T-helper 1 cell treated with Interleukin-12 subunit alpha and Interleukin-12 subunit beta and Interleukin-4 antibody, amounts not matched to agents 30 μg/mL and 1 μg/mL, for 36 hours (primary cell): ENCODE measurements at regions not wholly inside any gene's neighbourhood (a gene's known extent, or its start where the extent isn't known, plus 50 kb on each side); places are given as distances from the start of the nearest gene placed in this dataset.

ENCODE experiments used
- H3K27ac Mint-ChIP-seq: one replicate; pipeline ENCODE4 v1.8.0; 2021; ENCODE audit warnings: mild to moderate bottlenecking, mixed read lengths
- H3K27me3 Mint-ChIP-seq: one replicate; pipeline ENCODE4 v1.8.0; 2021; ENCODE audit warnings: low read depth, mixed read lengths
- H3K36me3 Mint-ChIP-seq: one replicate; pipeline ENCODE4 v1.8.0; 2021; ENCODE audit warnings: low read depth, mixed read lengths
- H3K4me1 Mint-ChIP-seq: one replicate; pipeline ENCODE4 v1.8.0; 2021; ENCODE audit warnings: low read depth, mixed read lengths
- H3K4me3 Mint-ChIP-seq: one replicate; pipeline ENCODE4 v1.8.0; 2021; ENCODE audit warnings: mild to moderate bottlenecking, moderate library complexity, mixed read lengths
- H3K9me3 Mint-ChIP-seq: one replicate; pipeline ENCODE4 v1.8.0; 2021; ENCODE audit warnings: mixed read lengths

DNA sequence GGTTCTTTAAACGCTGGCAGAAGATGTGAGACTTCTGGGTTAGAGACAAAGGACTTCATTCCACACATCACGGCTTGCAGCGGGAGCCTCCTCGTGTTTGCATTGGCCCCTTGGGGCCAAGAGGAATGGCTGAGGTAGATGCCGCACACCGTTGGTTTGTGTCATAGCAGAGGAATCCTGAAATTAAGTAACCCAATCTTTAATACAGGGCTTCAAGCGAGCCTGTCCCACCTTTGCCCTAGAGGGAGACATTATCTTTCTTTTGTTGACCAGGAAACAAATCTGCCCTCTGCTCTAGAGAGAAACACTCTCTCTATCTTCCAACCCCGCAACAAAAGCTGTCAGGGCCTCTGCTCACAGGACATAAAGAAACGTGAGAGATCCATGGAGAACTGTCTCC lies 277.5 kb upstream of the ZFP64 start:
- no peaks in the 10 kb centered on the region for H3K36me3 Mint-ChIP-seq
- H3K4me1 Mint-ChIP-seq = no peaks in the 10 kb centered on the region
- no peaks in the 10 kb centered on the region for H3K27me3 Mint-ChIP-seq
- H3K9me3 Mint-ChIP-seq = peaks cover 3% of the 10 kb centered on the region
- no peak overlapping the region for H3K27ac Mint-ChIP-seq
- no peak overlapping the region for H3K4me3 Mint-ChIP-seq

- no peak overlapping the region for H3K27ac Mint-ChIP-seq
- no peaks in the 10 kb centered on the region for H3K36me3 Mint-ChIP-seq
- peaks cover 5% of the 10 kb centered on the region for H3K27me3 Mint-ChIP-seq
- peaks cover 3% of the 10 kb centered on the region for H3K9me3 Mint-ChIP-seq
- no peaks in the 10 kb centered on the region for H3K4me1 Mint-ChIP-seq
- no peak overlapping the region for H3K4me3 Mint-ChIP-seq
These were observed 274.4 kb upstream of the ZFP64 start for GRCh38 chr20:52465991-52466390.

- no peaks in the 10 kb centered on the region for H3K36me3 Mint-ChIP-seq
- H3K27ac Mint-ChIP-seq = no peak overlapping the region
These were observed 270.0 kb upstream of the ZFP64 start for GRCh38 chr20:52461582-52461981.

GRCh38 chr20:52459150-52459549 lies 267.6 kb upstream of the ZFP64 start:
- Mint-ChIP-seq H3K9me3 (no peaks in the 10 kb centered on the region), H3K36me3 (no peaks in the 10 kb centered on the region), H3K4me1 (no peaks in the 10 kb centered on the region), H3K4me3 (no peak overlapping the region), H3K27me3 (peaks cover 5% of the 10 kb centered on the region), H3K27ac (no peak overlapping the region)

More at GRCh38 chr20:52461582-52461981, 270.0 kb upstream of the ZFP64 start:
- Mint-ChIP-seq H3K4me1 (no peaks in the 10 kb centered on the region), H3K4me3 (no peak overlapping the region), H3K27me3 (peaks cover 5% of the 10 kb centered on the region), H3K9me3 (no peaks in the 10 kb centered on the region)

DNA sequence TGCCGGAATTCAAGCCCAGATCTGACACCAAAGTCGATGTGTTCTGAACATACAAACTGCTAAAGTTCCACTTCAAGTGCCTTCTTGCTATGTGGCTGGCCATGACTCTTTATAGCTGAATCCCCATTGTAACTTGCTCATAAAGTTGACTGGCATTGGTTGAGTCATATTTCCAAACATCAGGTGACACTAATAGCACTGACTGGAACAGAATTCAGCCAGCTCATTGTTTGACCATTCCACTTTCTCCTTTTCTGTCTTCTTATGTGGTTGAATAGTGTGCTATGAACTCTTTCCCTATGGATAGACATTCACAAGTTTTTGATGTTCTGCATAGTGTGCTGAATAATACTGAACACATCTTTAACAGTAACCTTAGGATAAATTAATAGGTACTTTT lies 266.2 kb upstream of the ZFP64 start:
- no peaks in the 10 kb centered on the region for H3K36me3 Mint-ChIP-seq
- no peaks in the 10 kb centered on the region for H3K4me1 Mint-ChIP-seq
- no peak overlapping the region for H3K4me3 Mint-ChIP-seq
- H3K27ac Mint-ChIP-seq = no peak overlapping the region
- H3K27me3 Mint-ChIP-seq = peaks cover 5% of the 10 kb centered on the region
- H3K9me3 Mint-ChIP-seq = peaks cover 2% of the 10 kb centered on the region

GRCh38 chr20:52454660-52455059 lies 263.1 kb upstream of the ZFP64 start:
- no peak overlapping the region for H3K4me3 Mint-ChIP-seq

GRCh38 chr20:52448513-52449232 lies 257.1 kb upstream of the ZFP64 start:
- H3K36me3 Mint-ChIP-seq = no peaks in the 10 kb centered on the region
- H3K27me3 Mint-ChIP-seq = no peaks in the 10 kb centered on the region
- no peaks in the 10 kb centered on the region for H3K4me1 Mint-ChIP-seq
- no peak overlapping the region for H3K4me3 Mint-ChIP-seq
- H3K9me3 Mint-ChIP-seq = peaks cover 3% of the 10 kb centered on the region
- H3K27ac Mint-ChIP-seq = no peak overlapping the region

More at GRCh38 chr20:52454660-52455059, 263.1 kb upstream of the ZFP64 start:
- peaks cover 3% of the 10 kb centered on the region for H3K9me3 Mint-ChIP-seq
- H3K4me1 Mint-ChIP-seq = no peaks in the 10 kb centered on the region
- H3K27ac Mint-ChIP-seq = no peak overlapping the region
- H3K27me3 Mint-ChIP-seq = no peaks in the 10 kb centered on the region
- H3K36me3 Mint-ChIP-seq = no peaks in the 10 kb centered on the region

GRCh38 chr20:52447225-52447551 lies 255.6 kb upstream of the ZFP64 start:
- Mint-ChIP-seq H3K27ac (no peak overlapping the region), H3K4me3 (no peak overlapping the region), H3K27me3 (peaks cover 3% of the 10 kb centered on the region), H3K9me3 (no peaks in the 10 kb centered on the region), H3K36me3 (no peaks in the 10 kb centered on the region), H3K4me1 (no peaks in the 10 kb centered on the region)

DNA sequence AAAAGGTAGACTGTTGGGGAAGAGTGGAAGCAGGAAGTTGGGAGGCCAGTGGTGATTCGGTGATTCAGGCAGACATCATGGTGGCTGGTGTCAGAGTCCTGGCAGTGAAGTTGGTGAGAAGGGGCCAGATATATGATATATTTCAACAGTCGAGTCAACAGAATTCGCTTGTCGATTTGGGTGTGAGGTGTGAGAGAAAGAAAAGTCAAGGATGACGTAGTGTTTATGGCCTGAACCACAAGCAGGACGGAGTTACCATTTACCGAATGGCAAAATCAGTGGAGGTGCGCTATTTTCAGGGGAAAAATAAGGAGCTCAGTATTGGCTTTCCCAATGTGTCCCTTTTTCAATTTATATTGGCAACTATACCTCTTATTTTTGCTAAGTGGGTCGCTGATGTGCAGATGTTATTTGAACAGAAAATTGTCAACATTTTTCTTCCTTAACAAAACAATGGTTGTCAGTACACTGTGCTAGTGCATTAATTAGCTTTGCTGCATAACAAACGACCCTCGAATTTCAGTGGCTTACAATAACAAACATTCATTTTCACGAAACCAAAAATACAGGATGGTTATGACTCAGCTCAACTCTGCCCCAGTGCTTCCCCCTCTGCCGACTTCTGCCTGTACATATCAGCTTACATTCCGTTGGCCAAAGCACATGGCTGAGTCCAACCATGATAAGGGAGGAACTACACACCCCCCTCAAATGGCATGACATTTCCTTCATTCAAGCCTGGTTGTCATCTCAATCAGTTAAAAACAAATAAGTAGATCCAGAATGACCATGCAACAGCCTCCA lies 255.0 kb upstream of the ZFP64 start:
- H3K36me3 Mint-ChIP-seq = no peaks in the 10 kb centered on the region
- H3K4me1 Mint-ChIP-seq = no peaks in the 10 kb centered on the region
- H3K27ac Mint-ChIP-seq = no peak overlapping the region
- H3K9me3 Mint-ChIP-seq = no peaks in the 10 kb centered on the region
- no peak overlapping the region for H3K4me3 Mint-ChIP-seq
- peaks cover 5% of the 10 kb centered on the region for H3K27me3 Mint-ChIP-seq

- Mint-ChIP-seq H3K4me1 (no peaks in the 10 kb centered on the region), H3K4me3 (no peak overlapping the region), H3K36me3 (no peaks in the 10 kb centered on the region), H3K27ac (no peak overlapping the region), H3K27me3 (peaks cover 7% of the 10 kb centered on the region), H3K9me3 (no peaks in the 10 kb centered on the region)
These were observed 252.9 kb upstream of the ZFP64 start for GRCh38 chr20:52444455-52444854.

- Mint-ChIP-seq H3K36me3 (no peaks in the 10 kb centered on the region), H3K27ac (no peak overlapping the region), H3K4me3 (no peak overlapping the region), H3K4me1 (no peaks in the 10 kb centered on the region), H3K27me3 (peaks cover 7% of the 10 kb centered on the region), H3K9me3 (no peaks in the 10 kb centered on the region)
These were observed 252.3 kb upstream of the ZFP64 start for GRCh38 chr20:52443874-52444273.

DNA sequence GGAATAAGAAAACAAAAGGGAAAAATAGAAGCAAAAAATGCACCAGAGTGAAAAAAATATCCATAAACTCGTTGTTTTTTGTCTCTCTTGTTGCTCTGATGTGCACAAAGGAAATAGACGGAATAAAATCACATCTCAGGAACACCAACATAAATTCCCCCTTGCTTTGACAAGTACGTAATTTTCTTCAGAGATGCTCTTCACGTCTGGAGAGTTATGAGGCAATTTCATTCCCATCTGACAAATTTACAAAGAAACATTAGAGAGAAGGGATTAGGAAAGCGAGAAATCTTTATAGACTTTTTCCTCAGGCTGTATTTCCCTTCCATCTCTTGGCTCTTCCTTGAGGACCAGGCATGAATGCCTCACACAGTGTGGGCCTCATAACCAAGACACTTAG lies 250.1 kb upstream of the ZFP64 start:
- Mint-ChIP-seq H3K27me3 (peaks cover 7% of the 10 kb centered on the region), H3K9me3 (no peaks in the 10 kb centered on the region), H3K36me3 (no peaks in the 10 kb centered on the region), H3K27ac (no peak overlapping the region), H3K4me1 (no peaks in the 10 kb centered on the region), H3K4me3 (no peak overlapping the region)

DNA sequence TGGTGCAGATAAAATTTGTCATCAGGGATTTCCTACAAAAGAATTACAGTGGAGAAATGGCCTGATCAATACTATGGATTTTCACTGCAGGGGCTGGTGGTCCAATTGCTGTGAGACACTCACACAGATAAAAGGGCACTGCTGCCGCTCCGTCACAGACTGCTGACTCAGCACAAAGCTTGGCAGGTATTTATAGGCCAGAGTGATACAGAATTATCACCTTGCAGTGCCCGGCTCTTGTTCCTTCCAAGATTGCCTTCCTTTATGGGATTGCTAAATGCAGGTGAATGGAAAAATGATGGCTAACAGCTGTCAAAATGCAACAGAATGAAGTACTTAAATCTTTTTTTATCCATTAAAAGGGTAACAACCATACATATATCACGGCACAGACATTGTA lies 247.8 kb upstream of the ZFP64 start:
- Mint-ChIP-seq H3K4me1 (no peaks in the 10 kb centered on the region), H3K4me3 (no peak overlapping the region), H3K27me3 (peaks cover 7% of the 10 kb centered on the region), H3K36me3 (no peaks in the 10 kb centered on the region), H3K27ac (no peak overlapping the region), H3K9me3 (no peaks in the 10 kb centered on the region)

GRCh38 chr20:52438326-52438963 lies 246.9 kb upstream of the ZFP64 start:
- Mint-ChIP-seq H3K27ac (no peak overlapping the region), H3K4me3 (no peak overlapping the region), H3K9me3 (no peaks in the 10 kb centered on the region), H3K36me3 (no peaks in the 10 kb centered on the region), H3K27me3 (peaks cover 7% of the 10 kb centered on the region), H3K4me1 (no peaks in the 10 kb centered on the region)

- Mint-ChIP-seq H3K27me3 (no peaks in the 10 kb centered on the region), H3K4me1 (no peaks in the 10 kb centered on the region), H3K4me3 (no peak overlapping the region)
These were observed 242.9 kb upstream of the ZFP64 start for GRCh38 chr20:52434453-52434852.

More at GRCh38 chr20:52434453-52434852, 242.9 kb upstream of the ZFP64 start:
- Mint-ChIP-seq H3K36me3 (no peaks in the 10 kb centered on the region), H3K27ac (no peak overlapping the region), H3K9me3 (peaks cover 10% of the 10 kb centered on the region)
